Activated naive CD8-positive, alpha-beta T cell treated with anti-CD3 and anti-CD28 coated beads, Interleukin-2, amount 10 ng/mL, durations not matched to agents 7 days and 5 days (primary cell): ENCODE measurements at regions not wholly inside any gene's neighbourhood (a gene's known extent, or its start where the extent isn't known, plus 50 kb on each side); places are given as distances from the start of the nearest gene placed in this dataset.
"Not testable (repeated sequence)": the region's sequence is repeated elsewhere in the genome, so short reads cannot be mapped to it uniquely, and the experiment has no call there.

Experiments used
- ATAC-seq: fragments of 150-1000 bp; cut with Tn5 transposase; one replicate; pipeline ENCODE4 v1.10.0; 2021; ENCODE audit warnings: low read depth, moderate library complexity
- POLR2A ChIA-PET: fragments of 350-600 bp; sonication (Branson Sonifier 250); formaldehyde crosslinking; loops from one replicate; lab custom pipeline; 2021; ENCODE audit warnings: antibody characterized with exemption; lab: Charles Lee
- DNase-seq: peaks from one replicate; pipeline ENCODE4 v3.0.0; 2021
- H3K27ac Mint-ChIP-seq: one replicate; pipeline ENCODE4 v1.8.0; 2022; ENCODE audit warnings: mild to moderate bottlenecking, mixed read lengths
- H3K27me3 Mint-ChIP-seq: one replicate; pipeline ENCODE4 v1.8.0; 2022; ENCODE audit warnings: mild to moderate bottlenecking, moderate library complexity, mixed read lengths
- H3K36me3 Mint-ChIP-seq: one replicate; pipeline ENCODE4 v1.8.0; 2021; ENCODE audit warnings: mild to moderate bottlenecking, mixed read lengths
- H3K4me1 Mint-ChIP-seq: one replicate; pipeline ENCODE4 v1.8.0; 2021; ENCODE audit warnings: mixed read lengths
- H3K4me3 Mint-ChIP-seq: one replicate; pipeline ENCODE4 v1.8.0; 2022; ENCODE audit warnings: mild to moderate bottlenecking, moderate library complexity, mixed read lengths
- H3K9me3 Mint-ChIP-seq: one replicate; pipeline ENCODE4 v1.8.0; 2021; ENCODE audit warnings: mixed read lengths

- DNase-seq (no peak), ATAC-seq (no peak)
- Mint-ChIP-seq H3K36me3 (no peaks in the 10 kb centered on the region), H3K4me3 (no peak overlapping the region), H3K9me3 (no peaks in the 10 kb centered on the region), H3K27me3 (peaks cover 2% of the 10 kb centered on the region), H3K4me1 (no peaks in the 10 kb centered on the region), H3K27ac (no peak overlapping the region)
- POLR2A ChIA-PET = no interaction called here
Measured at GRCh38 chr1:98133131-98133530, 212.3 kb upstream of the DPYD start.

GRCh38 chr1:98130408-98130807 lies 209.6 kb upstream of the DPYD start:
- POLR2A ChIA-PET = no interaction called here
- Mint-ChIP-seq H3K27me3 (peaks cover 2% of the 10 kb centered on the region), H3K4me3 (no peak overlapping the region), H3K9me3 (no peaks in the 10 kb centered on the region), H3K27ac (no peak overlapping the region), H3K4me1 (no peaks in the 10 kb centered on the region), H3K36me3 (no peaks in the 10 kb centered on the region)
- ATAC-seq (no peak), DNase-seq (no peak)

GRCh38 chr1:98129491-98129890 lies 208.7 kb upstream of the DPYD start:
- H3K27me3 Mint-ChIP-seq = peaks cover 2% of the 10 kb centered on the region
- H3K4me1 Mint-ChIP-seq = no peaks in the 10 kb centered on the region
- no peaks in the 10 kb centered on the region for H3K9me3 Mint-ChIP-seq
- H3K36me3 Mint-ChIP-seq = no peaks in the 10 kb centered on the region
- no peak overlapping the region for H3K27ac Mint-ChIP-seq
- DNase-seq (no peak), ATAC-seq (no peak)
- POLR2A ChIA-PET = no interaction called here
- H3K4me3 Mint-ChIP-seq = no peak overlapping the region

GRCh38 chr1:98126740-98127139 lies 205.9 kb upstream of the DPYD start:
- ATAC-seq (no peak), DNase-seq (no peak)
- H3K27me3 Mint-ChIP-seq = no peaks in the 10 kb centered on the region
- no peaks in the 10 kb centered on the region for H3K9me3 Mint-ChIP-seq
- H3K36me3 Mint-ChIP-seq = no peaks in the 10 kb centered on the region
- no peak overlapping the region for H3K27ac Mint-ChIP-seq
- POLR2A ChIA-PET = no interaction called here
- no peak overlapping the region for H3K4me3 Mint-ChIP-seq
- no peaks in the 10 kb centered on the region for H3K4me1 Mint-ChIP-seq

- POLR2A ChIA-PET = no interaction called here
- Mint-ChIP-seq H3K27ac (no peak overlapping the region), H3K9me3 (no peaks in the 10 kb centered on the region), H3K4me3 (no peak overlapping the region), H3K36me3 (no peaks in the 10 kb centered on the region), H3K27me3 (no peaks in the 10 kb centered on the region), H3K4me1 (no peaks in the 10 kb centered on the region)
- ATAC-seq (no peak), DNase-seq (no peak)
Measured at GRCh38 chr1:98121646-98122045, 200.8 kb upstream of the DPYD start.

- POLR2A ChIA-PET = no interaction called here
- Mint-ChIP-seq H3K36me3 (no peaks in the 10 kb centered on the region), H3K4me3 (no peak overlapping the region), H3K27me3 (no peaks in the 10 kb centered on the region), H3K9me3 (no peaks in the 10 kb centered on the region), H3K27ac (no peak overlapping the region), H3K4me1 (no peaks in the 10 kb centered on the region)
- no peak for DNase-seq
- no peak for ATAC-seq
Measured at GRCh38 chr1:98119796-98120195, 199.0 kb upstream of the DPYD start.

GRCh38 chr1:98113811-98114210 lies 193.0 kb upstream of the DPYD start:
- H3K4me1 Mint-ChIP-seq = no peaks in the 10 kb centered on the region
- POLR2A ChIA-PET = no interaction called here

GRCh38 chr1:98112626-98113025 lies 191.8 kb upstream of the DPYD start:
- no peak for ATAC-seq
- H3K27me3 Mint-ChIP-seq = no peaks in the 10 kb centered on the region
- H3K36me3 Mint-ChIP-seq = no peaks in the 10 kb centered on the region
- H3K4me3 Mint-ChIP-seq = no peak overlapping the region
- POLR2A ChIA-PET = no interaction called here
- DNase-seq = no peak
- peaks cover 9% of the 10 kb centered on the region for H3K9me3 Mint-ChIP-seq
- H3K27ac Mint-ChIP-seq = no peak overlapping the region
- H3K4me1 Mint-ChIP-seq = no peaks in the 10 kb centered on the region

More at GRCh38 chr1:98113811-98114210, 193.0 kb upstream of the DPYD start:
- Mint-ChIP-seq H3K36me3 (no peaks in the 10 kb centered on the region), H3K9me3 (no peaks in the 10 kb centered on the region), H3K27me3 (no peaks in the 10 kb centered on the region), H3K4me3 (no peak overlapping the region), H3K27ac (no peak overlapping the region)
- ATAC-seq (no peak), DNase-seq (no peak)

- Mint-ChIP-seq H3K4me1 (no peaks in the 10 kb centered on the region), H3K36me3 (no peaks in the 10 kb centered on the region), H3K4me3 (no peak overlapping the region), H3K9me3 (peaks cover 13% of the 10 kb centered on the region), H3K27me3 (no peaks in the 10 kb centered on the region), H3K27ac (no peak overlapping the region)
- DNase-seq = no peak
- no peak for ATAC-seq
- POLR2A ChIA-PET = no interaction called here
Measured at GRCh38 chr1:98110674-98111073, 189.8 kb upstream of the DPYD start.

- H3K36me3 Mint-ChIP-seq, H3K27ac Mint-ChIP-seq, ATAC-seq, POLR2A ChIA-PET, H3K27me3 Mint-ChIP-seq, H3K4me3 Mint-ChIP-seq, H3K4me1 Mint-ChIP-seq, DNase-seq: not testable (repeated sequence)
- peaks cover 13% of the 10 kb centered on the region for H3K9me3 Mint-ChIP-seq
Measured at GRCh38 chr1:98108378-98108777, 187.5 kb upstream of the DPYD start.

- Mint-ChIP-seq H3K9me3 (peaks cover 13% of the 10 kb centered on the region), H3K4me3 (no peak overlapping the region), H3K27ac (no peak overlapping the region), H3K4me1 (no peaks in the 10 kb centered on the region), H3K36me3 (no peaks in the 10 kb centered on the region), H3K27me3 (no peaks in the 10 kb centered on the region)
- DNase-seq = no peak
- ATAC-seq = no peak
- POLR2A ChIA-PET = no interaction called here
Measured at GRCh38 chr1:98107256-98107655, 186.4 kb upstream of the DPYD start.

GRCh38 chr1:98104289-98104688 lies 183.5 kb upstream of the DPYD start:
- POLR2A ChIA-PET = no interaction called here
- Mint-ChIP-seq H3K9me3 (peaks cover 13% of the 10 kb centered on the region), H3K27ac (no peak overlapping the region), H3K4me3 (no peak overlapping the region), H3K4me1 (no peaks in the 10 kb centered on the region), H3K36me3 (no peaks in the 10 kb centered on the region), H3K27me3 (no peaks in the 10 kb centered on the region)
- no peak for DNase-seq
- no peak for ATAC-seq

GRCh38 chr1:98103617-98104285 lies 182.9 kb upstream of the DPYD start:
- no peak overlapping the region for H3K4me3 Mint-ChIP-seq
- H3K36me3 Mint-ChIP-seq = no peaks in the 10 kb centered on the region
- no peak for DNase-seq
- no peak overlapping the region for H3K27ac Mint-ChIP-seq
- peaks cover 13% of the 10 kb centered on the region for H3K9me3 Mint-ChIP-seq
- H3K27me3 Mint-ChIP-seq = no peaks in the 10 kb centered on the region
- H3K4me1 Mint-ChIP-seq = no peaks in the 10 kb centered on the region
- ATAC-seq = no peak
- POLR2A ChIA-PET = no interaction called here

GRCh38 chr1:98102345-98103030 lies 181.7 kb upstream of the DPYD start:
- H3K36me3 Mint-ChIP-seq = no peaks in the 10 kb centered on the region

More at GRCh38 chr1:98102345-98103030, 181.7 kb upstream of the DPYD start:
- Mint-ChIP-seq H3K4me1 (no peaks in the 10 kb centered on the region), H3K4me3 (no peak overlapping the region), H3K27ac (no peak overlapping the region), H3K9me3 (peaks cover 3% of the 10 kb centered on the region), H3K27me3 (no peaks in the 10 kb centered on the region)
- ATAC-seq = no peak
- no peak for DNase-seq
- POLR2A ChIA-PET = no interaction called here
